Suprapubic skin (tissue), 4 donors: ENCODE measurements at regions not wholly inside any gene's neighbourhood (a gene's known extent, or its start where the extent isn't known, plus 50 kb on each side); places are given as distances from the start of the nearest gene placed in this dataset.

ENCODE experiments used
- CTCF ChIP-seq, 2 donors: fragments of 200-600 bp in 1 of 2; fragments of 450-650 bp in 1 of 2; sonication (generic) in 1 of 2; IDR thresholded peaks; one replicate each; pipeline ENCODE4 v1.5.1; 2016 to 2019; ENCODE audit warnings: antibody characterized with exemption in 2 of 2, mild to moderate bottlenecking in 1 of 2, moderate library complexity in 1 of 2
- POLR2A ChIP-seq, 2 donors: fragments of 450-650 bp; IDR thresholded peaks; one replicate each; pipeline ENCODE4 v1.6.1; 2017; ENCODE audit warnings: antibody characterized with exemption in 2 of 2, mild to moderate bottlenecking in 2 of 2, moderate library complexity in 2 of 2
- POLR2AphosphoS5 ChIP-seq, 3 donors: sonication (generic); formaldehyde crosslinking; IDR thresholded peaks; one replicate each; pipeline ENCODE4 v1.6.1; 2017; ENCODE audit warnings: antibody characterized with exemption in 3 of 3

GRCh38 chr13:60627071-60627686 lies 230.2 kb downstream of the TDRD3 start:
- TF ChIP-seq CTCF (IDR thresholded peaks at IDR 0.05) (peak in 1 of 2 donors; percentile 32), POLR2A (IDR thresholded peaks at IDR 0.05) (no peak), POLR2AphosphoS5 (IDR thresholded peaks at IDR 0.05) (no peak)
